K562 (cell line): ENCODE measurements at regions not wholly inside any gene's neighbourhood (a gene's known extent, or its start where the extent isn't known, plus 50 kb on each side); places are given as distances from the start of the nearest gene placed in this dataset.

Experiments
- ATAC-seq: fragments of 200-7000 bp; cut with Tn5 transposase; 3 replicates; pipeline ENCODE4 v1.9.1; 2020; ENCODE audit warnings: moderate library complexity
- BruUV-seq: library from RNA; stranded (reverse); fragments of 400-500 nt; replicated peaks from 2 replicates; lab custom pipeline; 2021; lab: Mats Ljungman, UMichigan
- CTCF ChIA-PET: fragments of 300-600 bp; formaldehyde crosslinking; extraction: SDS; loops from one replicate; lab custom pipeline; 2021; ENCODE audit warnings: low intra/inter-chr PET ratio; lab: Yijun Ruan, JAX
- POLR2A ChIA-PET: fragments of 300-600, 350-650 bp; sonication (Branson Sonifier 250); formaldehyde crosslinking; extraction: SDS; loops from one replicate; lab custom pipeline; 2021; ENCODE audit warnings: antibody characterized with exemption, inconsistent platforms; lab: Yijun Ruan, JAX
- DNase-seq, 4 experiments: peaks; one replicate each; pipeline versions ENCODE4 v3.0.0 to v3.0.0-alpha.2; 2011 to 2018; ENCODE audit warnings: low spot score in 3 of 4, mixed read lengths in 3 of 4; ENCODE audit errors: extremely low read depth in 1 of 4
- FAIRE-seq: peaks from 2 replicates; lab custom pipeline; 2011; peaks lifted over from hg19 to GRCh38; lab: Jason Lieb, UNC
- H2AFZ ChIP-seq: 2 replicates; pipeline ENCODE4 v1.6.0; 2011; ENCODE audit warnings: low read depth, low read length, control low read depth, inconsistent platforms
- H3K27ac ChIP-seq: fragments of 200-600 bp; 3 replicates; pipeline ENCODE4 v1.8.0; 2011; ENCODE audit warnings: low read depth, mild to moderate bottlenecking, control low read depth, inconsistent platforms, low read length, moderate library complexity, mixed read lengths; ENCODE audit errors: extremely low read depth
- H3K27me3 ChIP-seq, 2 experiments: fragments of 300-600 bp in 1 of 2; 2 replicates in 1 of 2; 3 replicates in 1 of 2; pipeline versions ENCODE4 v1.6.0 to v1.8.0; 2011; ENCODE audit warnings: inconsistent platforms in 2 of 2, low read length in 2 of 2, mild to moderate bottlenecking in 1 of 2, mixed read lengths in 1 of 2, moderate library complexity in 1 of 2; ENCODE audit not compliant: control insufficient read depth in 2 of 2, insufficient read depth in 2 of 2
- H3K36me3 ChIP-seq: fragments of 300-600 bp; 3 replicates; pipeline ENCODE4 v1.8.0; 2011; ENCODE audit warnings: mild to moderate bottlenecking, low read length, inconsistent platforms; ENCODE audit not compliant: control insufficient read depth, insufficient read depth
- H3K4me1 ChIP-seq, 2 experiments: fragments of 200-600 bp in 1 of 2; replicated peaks in 1 of 2; 2 replicates in 1 of 2; 3 replicates in 1 of 2; pipeline versions ENCODE4 v1.5.1 to v1.8.0; 2011; ENCODE audit warnings: inconsistent platforms in 2 of 2, low read length in 2 of 2, mild to moderate bottlenecking in 1 of 2, mixed read lengths in 1 of 2, moderate library complexity in 1 of 2; ENCODE audit not compliant: control insufficient read depth in 2 of 2, insufficient read depth in 2 of 2
- H3K4me2 ChIP-seq: 2 replicates; pipeline ENCODE4 v1.6.1; 2011; ENCODE audit warnings: low read length, control low read depth, inconsistent platforms, mixed read lengths; ENCODE audit not compliant: insufficient read depth
- H3K4me3 ChIP-seq: fragments of 200-600 bp; sonication (generic), shearing (Covaris generic); 2 replicates; pipeline ENCODE4 v1.5.1; 2016; ENCODE audit warnings: control low read depth, inconsistent platforms
- H3K79me2 ChIP-seq: fragments of 200-600 bp; 3 replicates; pipeline ENCODE4 v1.8.0; 2011; ENCODE audit warnings: low read length, inconsistent platforms; ENCODE audit not compliant: control insufficient read depth, insufficient read depth
- H3K9ac ChIP-seq, 2 experiments: 2 replicates each; pipeline versions ENCODE4 v1.6.0 to v1.6.1; 2011; ENCODE audit warnings: low read depth in 2 of 2, low read length in 2 of 2, control low read depth in 1 of 2, inconsistent platforms in 1 of 2, mild to moderate bottlenecking in 1 of 2, mixed read lengths in 1 of 2; ENCODE audit not compliant: insufficient read depth in 1 of 2
- H3K9me1 ChIP-seq: one replicate; pipeline ENCODE4 v1.6.0; 2011; ENCODE audit warnings: inconsistent platforms, mild to moderate bottlenecking, low read length, moderate library complexity; ENCODE audit not compliant: control insufficient read depth, insufficient read depth
- H3K9me3 ChIP-seq: replicated peaks from 2 replicates; pipeline ENCODE4 v1.5.1; 2011; ENCODE audit warnings: low read depth, low read length, inconsistent platforms; ENCODE audit not compliant: control insufficient read depth, insufficient read depth
- H4K20me1 ChIP-seq: replicated peaks from 2 replicates; pipeline ENCODE4 v1.6.1; 2011; ENCODE audit warnings: low read length, inconsistent platforms, mixed read lengths; ENCODE audit not compliant: control insufficient read depth, insufficient read depth
- CHD1 ChIP-seq: fragments of 200-600 bp; sonication (generic); IDR thresholded peaks from one replicate; pipeline ENCODE4 v1.6.1; 2012; ENCODE audit warnings: mild to moderate bottlenecking, moderate library complexity, low read length, inconsistent platforms
- DNMT1 ChIP-seq: fragments of 450-650 bp; IDR thresholded peaks from 2 replicates; pipeline ENCODE4 v1.6.1; 2016; ENCODE audit warnings: antibody characterized with exemption, mild to moderate bottlenecking
- ELK1 ChIP-seq: sonication (generic); formaldehyde crosslinking; IDR thresholded peaks from 2 replicates; pipeline ENCODE4 v1.8.1; 2022; ENCODE audit warnings: missing genetic modification reagents
- MBD1 ChIP-seq: fragments of 250-450 bp; sonication (Bioruptor Pico); IDR thresholded peaks from 2 replicates; pipeline ENCODE4 v1.8.0; 2022; ENCODE audit warnings: inconsistent platforms
- RB1 ChIP-seq: fragments of 450-650 bp; IDR thresholded peaks from 2 replicates; pipeline ENCODE4 v1.6.1; 2017; ENCODE audit warnings: low read depth, mild to moderate bottlenecking
- ZBED1 ChIP-seq: IDR thresholded peaks from 2 replicates; pipeline ENCODE4 v1.6.1; 2014
- ZBTB34 ChIP-seq: fragments of 250-450 bp; sonication (Bioruptor Pico); IDR thresholded peaks from 2 replicates; pipeline ENCODE4 v1.8.0; 2021; ENCODE audit warnings: mild to moderate bottlenecking, moderate library complexity
- ZNF124 ChIP-seq: sonication (generic); formaldehyde crosslinking; IDR thresholded peaks from 2 replicates; pipeline ENCODE4 v1.8.1; 2022; ENCODE audit warnings: missing genetic modification reagents
- ZNF146 ChIP-seq: IDR thresholded peaks from one replicate; pipeline ENCODE4 v1.6.1; 2018; ENCODE audit warnings: missing compliant biosample characterization; ENCODE audit not compliant: unreplicated experiment
- ZNF511 ChIP-seq: sonication (generic); formaldehyde crosslinking; IDR thresholded peaks from 2 replicates; pipeline ENCODE4 v1.8.0; 2022; ENCODE audit warnings: mild to moderate bottlenecking, missing genetic modification reagents
- WGBS: fragments of 100-300 bp; shearing (Covaris generic); methylation state at CpG from one replicate; pipeline ENCODE4 v1.1.6; 2016; ENCODE audit warnings: low coverage, mixed read lengths; ENCODE audit not compliant: insufficient coverage; ENCODE audit errors: missing lambda C conversion rate; 5-methylcytosine and 5-hydroxymethylcytosine counted together
- in situ Hi-C: fragments of 300-500 bp; cut with MboI; formaldehyde crosslinking; loops from 4 replicates; pipeline ENCODE4 v1.15.0; 2018; ENCODE audit warnings: inconsistent platforms, mixed read lengths
- intact Hi-C: fragments of 100-400 bp; cut with micrococcal nuclease; formaldehyde crosslinking; loops from 2 replicates; pipeline ENCODE4 v1.14.2; 2022

- no peaks in the 10 kb centered on the region for H3K79me2 ChIP-seq
- no peak for TF ChIP-seq MBD1 (CRISPR knock-in tag)
- no peak for TF ChIP-seq DNMT1
- no peak for TF ChIP-seq ZBED1
- no peak for TF ChIP-seq ELK1 (CRISPR knock-in tag)
- no peak for TF ChIP-seq ZNF124 (CRISPR knock-in tag)
- TF ChIP-seq ZBTB34 (CRISPR knock-in tag) = no peak
- TF ChIP-seq CHD1 = no peak
- no peak for TF ChIP-seq ZNF146 (CRISPR knock-in tag)
- no peak for TF ChIP-seq RB1
- no peak for TF ChIP-seq ZNF511 (CRISPR knock-in tag)
- H4K20me1 ChIP-seq = no peaks in the 10 kb centered on the region
- no peaks in the 10 kb centered on the region for H3K9me1 ChIP-seq
- WGBS = no CpG with 5 or more reads among the region's 6 CpGs
- DNase-seq (no peak), ATAC-seq (no peak), FAIRE-seq (no peak)
- no peaks in the 10 kb centered on the region for H3K9me3 ChIP-seq
- ChIA-PET CTCF (no interaction called here), POLR2A (no interaction called here)
- in situ Hi-C loops = no loop called here
- no peak overlapping the region for H3K9ac ChIP-seq
- no peak overlapping the region for H3K27ac ChIP-seq
- no TSS peak for BruUV-seq
- no peak overlapping the region for H3K4me3 ChIP-seq
- H2AFZ ChIP-seq = no peak overlapping the region
- H3K4me2 ChIP-seq = no peak overlapping the region
- H3K36me3 ChIP-seq = no peaks in the 10 kb centered on the region
- intact Hi-C loops = no loop called here
- H3K4me1 ChIP-seq = no peaks in the 10 kb centered on the region
- H3K27me3 ChIP-seq = no peaks in the 10 kb centered on the region
Measured at GRCh38 chr9:26229324-26230054, 551.2 kb upstream of the TUSC1 start.
